ENCODE measurements at regions not wholly inside any gene's neighbourhood (a gene's known extent, or its start where the extent isn't known, plus 50 kb on each side); places are given as distances from the start of the nearest gene placed in this dataset.

- TF ChIP-seq REST (IDR thresholded peaks at IDR 0.05; ENCODE audit: unreplicated experiment) (no peak), POLR2AphosphoS5 (IDR thresholded peaks at IDR 0.05; ENCODE audit: low read depth) (no peak)
Measured at GRCh38 chr13:74751739-74752138, 617.5 kb upstream of the KLF12 start (continued).

- Histone ChIP-seq H3K79me2 (replicated peaks; ENCODE audit: insufficient read depth) (no peaks in the 10 kb centered on the region), H3K4me3 (no peak overlapping the region), H3F3A (replicated peaks; ENCODE audit: low read depth) (no peaks in the 10 kb centered on the region), H3K9me2 (ENCODE audit: insufficient read depth) (peaks cover 21% of the 10 kb centered on the region), H3K27ac (ENCODE audit: low read depth) (no peak overlapping the region), H3K27me3 (ENCODE audit: insufficient read depth) (no peaks in the 10 kb centered on the region), H2AFZ (no peak overlapping the region), H3K4me2 (no peak overlapping the region), H3K4me1 (ENCODE audit: insufficient read depth) (no peaks in the 10 kb centered on the region), H4K20me1 (replicated peaks; ENCODE audit: insufficient read depth) (no peaks in the 10 kb centered on the region), H3K36me3 (ENCODE audit: insufficient read depth) (no peaks in the 10 kb centered on the region)
- Mint-ChIP-seq H3K4me1 (no peaks in the 10 kb centered on the region), H3K27me3 (ENCODE audit: insufficient read depth, low read depth, poor library complexity) (no peaks in the 10 kb centered on the region), H3K9me3 (no peaks in the 10 kb centered on the region), H3K36me3 (ENCODE audit: low read depth) (no peaks in the 10 kb centered on the region), H3K27ac (no peak overlapping the region), H3K4me3 (no peak overlapping the region)
- ATAC-seq (no peak), DNase-seq (ENCODE audit: low spot score) (no peak)
- TF ChIP-seq REST (IDR thresholded peaks at IDR 0.05; ENCODE audit: unreplicated experiment) (no peak), NANOG (IDR thresholded peaks at IDR 0.05; ENCODE audit: borderline replicate concordance) (no peak), ZNF462 (CRISPR knock-in tag; IDR thresholded peaks at IDR 0.05) (no peak), EZH2phosphoT487 (IDR thresholded peaks at IDR 0.05; ENCODE audit: unreplicated experiment) (no peak), STAT1 (IDR thresholded peaks at IDR 0.05; ENCODE audit: unreplicated experiment) (no peak), JUNB (IDR thresholded peaks at IDR 0.05; ENCODE audit: unreplicated experiment) (no peak), ZNF331 (CRISPR knock-in tag; IDR thresholded peaks at IDR 0.05; ENCODE audit: low read depth) (no peak), CREB1 (CRISPR knock-in tag; IDR thresholded peaks at IDR 0.05; ENCODE audit: low read depth) (no peak), ETS1 (IDR thresholded peaks at IDR 0.05) (no peak), POLR2AphosphoS5 (IDR thresholded peaks at IDR 0.05; ENCODE audit: low read depth) (no peak)
Measured at GRCh38 chr13:74747186-74747955, 613.2 kb upstream of the KLF12 start.
